ENCODE measurements at regions not wholly inside any gene's neighbourhood (a gene's known extent, or its start where the extent isn't known, plus 50 kb on each side); places are given as distances from the start of the nearest gene placed in this dataset.

DNA sequence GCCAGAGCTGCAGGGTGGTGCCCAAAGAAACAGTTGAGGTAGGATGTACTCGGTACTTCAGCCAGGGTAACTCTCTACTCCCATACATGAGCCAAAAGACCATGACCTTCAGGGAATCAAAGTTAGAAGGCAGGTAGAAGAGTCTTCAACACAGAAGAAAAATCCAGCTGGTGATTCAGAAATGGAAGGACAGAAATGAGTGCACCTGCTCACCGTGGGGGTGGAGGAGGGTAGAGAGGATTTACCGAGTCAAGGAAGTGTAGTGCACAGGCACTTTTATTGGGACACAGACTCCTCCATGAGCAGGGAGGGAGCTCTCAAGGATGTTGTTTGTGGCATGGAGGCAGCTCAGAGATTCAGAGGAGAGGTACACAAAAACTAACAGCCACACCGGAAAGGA is 330.3 kb upstream of the PRDM1 start:
- Mint-ChIP-seq H3K27me3 (no peaks in the 10 kb centered on the region), H3K36me3 (ENCODE audit: insufficient read depth) (no peaks in the 10 kb centered on the region), H3K27ac (ENCODE audit: low read depth) (no peak overlapping the region), H3K4me3 (no peak overlapping the region), H3K9me3 (no peaks in the 10 kb centered on the region), H3K4me1 (peaks cover 6% of the 10 kb centered on the region)
- DNase-seq (ENCODE audit: low spot score in 2 of 2) (no peak), ATAC-seq (replicated peaks; ENCODE audit: extremely low read depth, poor library complexity, severe bottlenecking) (no peak)

DNA sequence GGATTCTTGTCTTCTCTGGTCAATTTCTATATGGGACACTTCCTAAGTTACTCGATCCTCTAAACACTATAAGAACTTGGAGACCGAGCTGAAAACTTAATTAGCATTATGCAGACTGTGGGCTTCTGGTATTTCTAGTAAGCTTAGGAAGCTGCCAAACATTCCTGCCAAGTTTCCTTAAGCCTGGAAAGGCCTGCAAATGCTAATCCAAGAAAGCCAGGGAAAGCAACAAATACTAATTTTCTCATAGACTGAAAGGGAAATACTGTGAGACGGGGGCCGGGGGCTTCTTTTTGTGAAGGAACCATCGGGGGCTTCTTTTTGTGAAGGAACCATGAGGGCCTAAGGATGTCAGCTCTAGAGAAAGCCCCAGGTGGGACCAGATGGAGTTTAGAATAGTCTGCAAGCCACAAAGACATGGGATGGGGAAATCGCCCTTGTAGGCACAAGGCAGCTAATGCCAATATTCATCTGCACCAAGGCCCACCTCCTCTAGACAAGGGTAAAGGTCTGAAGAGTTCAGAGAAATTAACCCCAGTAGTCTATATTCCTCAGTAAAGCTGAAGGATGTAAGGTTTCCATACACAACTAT is 332.4 kb upstream of the PRDM1 start:
- H3K4me1 Mint-ChIP-seq, result peaks cover 6% of the 10 kb centered on the region
- no peaks in the 10 kb centered on the region for H3K9me3 Mint-ChIP-seq
- no peak for ATAC-seq (replicated peaks; ENCODE audit: extremely low read depth, poor library complexity, severe bottlenecking)
- no peak for DNase-seq (ENCODE audit: low spot score in 2 of 2)
- H3K27me3 Mint-ChIP-seq, result no peaks in the 10 kb centered on the region
- H3K36me3 Mint-ChIP-seq (ENCODE audit: insufficient read depth), result no peaks in the 10 kb centered on the region
- H3K4me3 Mint-ChIP-seq, result no peak overlapping the region
- no peak overlapping the region for H3K27ac Mint-ChIP-seq (ENCODE audit: low read depth)

DNA sequence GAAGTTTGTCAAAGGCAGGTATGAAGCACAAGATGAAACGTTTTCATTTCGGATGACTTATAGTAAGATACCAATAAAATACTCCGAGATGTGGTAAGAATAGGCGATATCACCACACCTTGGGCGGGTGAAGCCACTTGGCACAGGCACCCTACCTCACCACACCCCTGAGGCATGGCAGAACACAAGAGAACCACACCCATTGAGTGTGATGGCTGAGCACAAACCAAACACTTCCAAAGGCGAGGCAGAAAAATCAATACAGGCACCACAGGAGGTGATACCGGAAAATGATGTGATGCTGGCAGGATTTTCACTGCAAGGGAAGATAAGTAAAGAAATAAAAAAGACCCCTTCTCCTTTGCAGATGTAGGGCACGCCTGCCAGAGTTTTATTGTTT is 332.9 kb upstream of the PRDM1 start:
- peaks cover 6% of the 10 kb centered on the region for H3K4me1 Mint-ChIP-seq
- DNase-seq (ENCODE audit: low spot score in 2 of 2) (no peak), ATAC-seq (replicated peaks; ENCODE audit: extremely low read depth, poor library complexity, severe bottlenecking) (no peak)
- no peaks in the 10 kb centered on the region for H3K27me3 Mint-ChIP-seq
- H3K36me3 Mint-ChIP-seq (ENCODE audit: insufficient read depth), result peaks cover 2% of the 10 kb centered on the region
- no peak overlapping the region for H3K4me3 Mint-ChIP-seq
- H3K27ac Mint-ChIP-seq (ENCODE audit: low read depth), result no peak overlapping the region
- H3K9me3 Mint-ChIP-seq, result no peaks in the 10 kb centered on the region

GRCh38 chr6:105750089-105750488 is 336.0 kb upstream of the PRDM1 start:
- Mint-ChIP-seq H3K4me1 (no peaks in the 10 kb centered on the region), H3K27me3 (no peaks in the 10 kb centered on the region)
- DNase-seq (ENCODE audit: low spot score in 2 of 2), result no peak

DNA sequence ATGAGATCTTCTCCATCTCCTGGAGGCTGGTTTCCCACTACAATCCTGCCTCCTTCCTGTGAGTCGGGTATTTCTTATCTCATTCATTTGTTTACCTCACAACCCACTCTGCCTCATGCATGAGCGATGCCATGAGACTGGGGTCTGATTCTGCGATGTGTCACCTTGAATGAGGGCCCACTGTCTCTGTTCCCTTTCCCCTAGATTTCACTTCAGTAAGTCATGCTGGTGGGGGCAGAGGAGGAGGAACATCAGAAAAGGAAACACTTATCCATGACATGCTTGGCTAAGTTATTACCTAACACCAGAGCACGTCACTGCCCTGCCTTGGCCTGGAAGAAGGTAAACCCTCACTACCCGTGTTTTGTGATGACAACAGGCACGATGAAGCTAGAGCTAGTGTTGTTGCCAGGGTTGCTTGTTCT is 337.4 kb upstream of the PRDM1 start:
- ATAC-seq (replicated peaks; ENCODE audit: extremely low read depth, poor library complexity, severe bottlenecking), result no peak
- Mint-ChIP-seq H3K4me1 (no peaks in the 10 kb centered on the region), H3K27me3 (no peaks in the 10 kb centered on the region), H3K4me3 (no peak overlapping the region), H3K36me3 (ENCODE audit: insufficient read depth) (peaks cover 2% of the 10 kb centered on the region), H3K27ac (ENCODE audit: low read depth) (no peak overlapping the region), H3K9me3 (no peaks in the 10 kb centered on the region)
- no peak for DNase-seq (ENCODE audit: low spot score in 2 of 2)

More at GRCh38 chr6:105750089-105750488, 336.0 kb upstream of the PRDM1 start:
- Mint-ChIP-seq H3K9me3 (no peaks in the 10 kb centered on the region), H3K4me3 (no peak overlapping the region), H3K27ac (ENCODE audit: low read depth) (no peak overlapping the region), H3K36me3 (ENCODE audit: insufficient read depth) (peaks cover 2% of the 10 kb centered on the region)
- ATAC-seq (replicated peaks; ENCODE audit: extremely low read depth, poor library complexity, severe bottlenecking), result no peak

GRCh38 chr6:105747823-105748405 is 338.2 kb upstream of the PRDM1 start:
- no peak for ATAC-seq (replicated peaks; ENCODE audit: extremely low read depth, poor library complexity, severe bottlenecking)
- H3K27me3 Mint-ChIP-seq, result no peaks in the 10 kb centered on the region

DNA sequence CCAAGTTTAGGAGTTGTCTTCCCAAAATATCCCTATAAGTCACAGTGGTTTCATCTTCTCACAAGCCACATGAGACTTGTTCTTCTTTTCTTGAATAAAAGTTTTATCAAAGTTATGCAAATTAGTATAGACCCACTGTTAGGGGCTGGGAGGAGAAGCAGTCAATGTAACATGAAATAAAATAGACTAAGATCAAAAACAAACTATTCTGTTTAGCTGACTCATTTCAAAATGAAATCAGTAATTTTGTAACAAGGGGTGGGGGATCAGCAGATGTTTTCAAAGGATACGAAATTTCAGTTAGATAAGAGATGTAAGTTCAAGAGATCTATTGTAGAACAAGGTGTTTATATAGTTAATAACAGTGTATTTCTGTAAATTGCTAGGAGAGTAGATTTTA is 339.6 kb upstream of the PRDM1 start:
- ATAC-seq (replicated peaks; ENCODE audit: extremely low read depth, poor library complexity, severe bottlenecking) (no peak), DNase-seq (ENCODE audit: low spot score in 2 of 2) (no peak)
- no peak overlapping the region for H3K27ac Mint-ChIP-seq (ENCODE audit: low read depth)
- H3K4me3 Mint-ChIP-seq, result no peak overlapping the region
- H3K27me3 Mint-ChIP-seq, result no peaks in the 10 kb centered on the region
- peaks cover 2% of the 10 kb centered on the region for H3K36me3 Mint-ChIP-seq (ENCODE audit: insufficient read depth)
- no peaks in the 10 kb centered on the region for H3K9me3 Mint-ChIP-seq
- no peaks in the 10 kb centered on the region for H3K4me1 Mint-ChIP-seq

More at GRCh38 chr6:105747823-105748405, 338.2 kb upstream of the PRDM1 start:
- no peaks in the 10 kb centered on the region for H3K9me3 Mint-ChIP-seq
- no peaks in the 10 kb centered on the region for H3K4me1 Mint-ChIP-seq
- no peak for DNase-seq (ENCODE audit: low spot score in 2 of 2)
- H3K4me3 Mint-ChIP-seq, result no peak overlapping the region
- no peak overlapping the region for H3K27ac Mint-ChIP-seq (ENCODE audit: low read depth)
- peaks cover 2% of the 10 kb centered on the region for H3K36me3 Mint-ChIP-seq (ENCODE audit: insufficient read depth)

DNA sequence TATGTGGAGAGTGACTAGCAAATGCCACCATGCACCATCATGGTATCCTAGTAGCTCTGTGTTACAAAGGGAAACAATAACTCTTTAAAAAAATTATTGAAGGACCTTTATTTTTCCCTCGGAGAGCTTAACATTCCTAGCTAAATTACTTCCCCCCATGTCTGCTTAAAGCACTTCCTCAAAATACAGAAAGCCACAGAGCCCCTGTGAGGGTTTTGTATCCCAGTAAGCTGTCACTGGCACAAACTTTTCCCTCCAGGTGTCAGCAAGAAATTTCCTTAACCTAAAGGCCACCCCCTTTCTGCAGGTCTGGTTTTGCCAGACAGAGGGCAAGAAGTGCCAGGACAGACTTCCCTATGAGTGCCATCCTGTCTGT is 340.0 kb upstream of the PRDM1 start:
- no peak overlapping the region for H3K27ac Mint-ChIP-seq (ENCODE audit: low read depth)
- no peak for ATAC-seq (replicated peaks; ENCODE audit: extremely low read depth, poor library complexity, severe bottlenecking)
- no peaks in the 10 kb centered on the region for H3K4me1 Mint-ChIP-seq

GRCh38 chr6:105745464-105746129 is 340.5 kb upstream of the PRDM1 start:
- Mint-ChIP-seq H3K27me3 (no peaks in the 10 kb centered on the region), H3K27ac (ENCODE audit: low read depth) (no peak overlapping the region), H3K9me3 (no peaks in the 10 kb centered on the region), H3K4me1 (no peaks in the 10 kb centered on the region), H3K36me3 (ENCODE audit: insufficient read depth) (peaks cover 2% of the 10 kb centered on the region), H3K4me3 (no peak overlapping the region)
- ATAC-seq (replicated peaks; ENCODE audit: extremely low read depth, poor library complexity, severe bottlenecking), result no peak
- no peak for DNase-seq (ENCODE audit: low spot score in 2 of 2)

More for the DNA sequence above, 340.0 kb upstream of the PRDM1 start:
- H3K9me3 Mint-ChIP-seq, result no peaks in the 10 kb centered on the region
- H3K4me3 Mint-ChIP-seq, result no peak overlapping the region
- DNase-seq (ENCODE audit: low spot score in 2 of 2), result no peak
- H3K36me3 Mint-ChIP-seq (ENCODE audit: insufficient read depth), result peaks cover 2% of the 10 kb centered on the region
- no peaks in the 10 kb centered on the region for H3K27me3 Mint-ChIP-seq

- ATAC-seq (replicated peaks; ENCODE audit: extremely low read depth, poor library complexity, severe bottlenecking) (no peak), DNase-seq (ENCODE audit: low spot score in 2 of 2) (no peak)
- Mint-ChIP-seq H3K36me3 (ENCODE audit: insufficient read depth) (peaks cover 2% of the 10 kb centered on the region), H3K9me3 (no peaks in the 10 kb centered on the region), H3K27me3 (no peaks in the 10 kb centered on the region), H3K27ac (ENCODE audit: low read depth) (no peak overlapping the region), H3K4me1 (no peaks in the 10 kb centered on the region), H3K4me3 (no peak overlapping the region)
Observed at GRCh38 chr6:105744815-105745214, 341.3 kb upstream of the PRDM1 start.

GRCh38 chr6:105740946-105741645 is 338.2 kb upstream of the PREP start:
- Mint-ChIP-seq H3K27ac (ENCODE audit: low read depth) (no peak overlapping the region), H3K27me3 (no peaks in the 10 kb centered on the region), H3K9me3 (no peaks in the 10 kb centered on the region), H3K36me3 (ENCODE audit: insufficient read depth) (no peaks in the 10 kb centered on the region), H3K4me3 (no peak overlapping the region), H3K4me1 (no peaks in the 10 kb centered on the region)
- ATAC-seq (replicated peaks; ENCODE audit: extremely low read depth, poor library complexity, severe bottlenecking), result no peak
- DNase-seq (ENCODE audit: low spot score in 2 of 2), result no peak

DNA sequence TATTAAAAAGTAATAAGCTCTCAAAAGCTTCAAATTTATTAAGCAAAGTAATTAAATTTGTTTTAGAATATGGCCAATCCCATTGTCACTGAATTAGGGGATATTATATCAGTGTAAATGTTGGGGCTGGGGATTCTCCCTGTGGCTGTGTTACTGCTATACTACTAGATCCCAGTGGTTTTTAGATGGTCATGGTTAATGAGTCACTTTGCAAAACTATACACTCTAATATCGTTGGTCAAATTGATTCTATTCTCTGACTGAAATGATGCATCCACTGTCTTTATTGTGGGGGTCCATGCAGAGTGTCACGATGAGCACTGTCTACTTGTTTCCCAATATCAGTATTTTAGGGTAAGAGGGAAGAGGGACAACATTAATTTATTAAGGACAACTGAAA is 336.9 kb upstream of the PREP start:
- H3K36me3 Mint-ChIP-seq (ENCODE audit: insufficient read depth), result no peaks in the 10 kb centered on the region
- no peak for ATAC-seq (replicated peaks; ENCODE audit: extremely low read depth, poor library complexity, severe bottlenecking)
- no peak overlapping the region for H3K27ac Mint-ChIP-seq (ENCODE audit: low read depth)
- H3K27me3 Mint-ChIP-seq, result no peaks in the 10 kb centered on the region
- no peak overlapping the region for H3K4me3 Mint-ChIP-seq
- no peak for DNase-seq (ENCODE audit: low spot score in 2 of 2)
- no peaks in the 10 kb centered on the region for H3K9me3 Mint-ChIP-seq
- H3K4me1 Mint-ChIP-seq, result no peaks in the 10 kb centered on the region

All from central memory CD8-positive, alpha-beta T cell (primary cell).